K562 (cell line): ENCODE measurements at regions not wholly inside any gene's neighbourhood (a gene's known extent, or its start where the extent isn't known, plus 50 kb on each side); places are given as distances from the start of the nearest gene placed in this dataset.

Experiments
- ATAC-seq: fragments of 200-7000 bp; cut with Tn5 transposase; 3 replicates; pipeline ENCODE4 v1.9.1; 2020; ENCODE audit warnings: moderate library complexity
- BruUV-seq: library from RNA; stranded (reverse); fragments of 400-500 nt; replicated peaks from 2 replicates; lab custom pipeline; 2021; lab: Mats Ljungman, UMichigan
- CTCF ChIA-PET: fragments of 300-600 bp; formaldehyde crosslinking; extraction: SDS; loops from one replicate; lab custom pipeline; 2021; ENCODE audit warnings: low intra/inter-chr PET ratio; lab: Yijun Ruan, JAX
- POLR2A ChIA-PET: fragments of 300-600, 350-650 bp; sonication (Branson Sonifier 250); formaldehyde crosslinking; extraction: SDS; loops from one replicate; lab custom pipeline; 2021; ENCODE audit warnings: antibody characterized with exemption, inconsistent platforms; lab: Yijun Ruan, JAX
- DNase-seq, 4 experiments: peaks; one replicate each; pipeline versions ENCODE4 v3.0.0 to v3.0.0-alpha.2; 2011 to 2018; ENCODE audit warnings: low spot score in 3 of 4, mixed read lengths in 3 of 4; ENCODE audit errors: extremely low read depth in 1 of 4
- FAIRE-seq: peaks from 2 replicates; lab custom pipeline; 2011; peaks lifted over from hg19 to GRCh38; lab: Jason Lieb, UNC
- H2AFZ ChIP-seq: 2 replicates; pipeline ENCODE4 v1.6.0; 2011; ENCODE audit warnings: low read depth, low read length, control low read depth, inconsistent platforms
- H3K27ac ChIP-seq: fragments of 200-600 bp; 3 replicates; pipeline ENCODE4 v1.8.0; 2011; ENCODE audit warnings: low read depth, mild to moderate bottlenecking, control low read depth, inconsistent platforms, low read length, moderate library complexity, mixed read lengths; ENCODE audit errors: extremely low read depth
- H3K27me3 ChIP-seq, 2 experiments: fragments of 300-600 bp in 1 of 2; 2 replicates in 1 of 2; 3 replicates in 1 of 2; pipeline versions ENCODE4 v1.6.0 to v1.8.0; 2011; ENCODE audit warnings: inconsistent platforms in 2 of 2, low read length in 2 of 2, mild to moderate bottlenecking in 1 of 2, mixed read lengths in 1 of 2, moderate library complexity in 1 of 2; ENCODE audit not compliant: control insufficient read depth in 2 of 2, insufficient read depth in 2 of 2
- H3K36me3 ChIP-seq: fragments of 300-600 bp; 3 replicates; pipeline ENCODE4 v1.8.0; 2011; ENCODE audit warnings: mild to moderate bottlenecking, low read length, inconsistent platforms; ENCODE audit not compliant: control insufficient read depth, insufficient read depth
- H3K4me1 ChIP-seq, 2 experiments: fragments of 200-600 bp in 1 of 2; replicated peaks in 1 of 2; 2 replicates in 1 of 2; 3 replicates in 1 of 2; pipeline versions ENCODE4 v1.5.1 to v1.8.0; 2011; ENCODE audit warnings: inconsistent platforms in 2 of 2, low read length in 2 of 2, mild to moderate bottlenecking in 1 of 2, mixed read lengths in 1 of 2, moderate library complexity in 1 of 2; ENCODE audit not compliant: control insufficient read depth in 2 of 2, insufficient read depth in 2 of 2
- H3K4me2 ChIP-seq: 2 replicates; pipeline ENCODE4 v1.6.1; 2011; ENCODE audit warnings: low read length, control low read depth, inconsistent platforms, mixed read lengths; ENCODE audit not compliant: insufficient read depth
- H3K4me3 ChIP-seq: fragments of 200-600 bp; sonication (generic), shearing (Covaris generic); 2 replicates; pipeline ENCODE4 v1.5.1; 2016; ENCODE audit warnings: control low read depth, inconsistent platforms
- H3K79me2 ChIP-seq: fragments of 200-600 bp; 3 replicates; pipeline ENCODE4 v1.8.0; 2011; ENCODE audit warnings: low read length, inconsistent platforms; ENCODE audit not compliant: control insufficient read depth, insufficient read depth
- H3K9ac ChIP-seq, 2 experiments: 2 replicates each; pipeline versions ENCODE4 v1.6.0 to v1.6.1; 2011; ENCODE audit warnings: low read depth in 2 of 2, low read length in 2 of 2, control low read depth in 1 of 2, inconsistent platforms in 1 of 2, mild to moderate bottlenecking in 1 of 2, mixed read lengths in 1 of 2; ENCODE audit not compliant: insufficient read depth in 1 of 2
- H3K9me1 ChIP-seq: one replicate; pipeline ENCODE4 v1.6.0; 2011; ENCODE audit warnings: inconsistent platforms, mild to moderate bottlenecking, low read length, moderate library complexity; ENCODE audit not compliant: control insufficient read depth, insufficient read depth
- H3K9me3 ChIP-seq: replicated peaks from 2 replicates; pipeline ENCODE4 v1.5.1; 2011; ENCODE audit warnings: low read depth, low read length, inconsistent platforms; ENCODE audit not compliant: control insufficient read depth, insufficient read depth
- H4K20me1 ChIP-seq: replicated peaks from 2 replicates; pipeline ENCODE4 v1.6.1; 2011; ENCODE audit warnings: low read length, inconsistent platforms, mixed read lengths; ENCODE audit not compliant: control insufficient read depth, insufficient read depth
- CHD2 ChIP-seq: IDR thresholded peaks from 2 replicates; pipeline ENCODE4 v1.6.1; 2011; ENCODE audit warnings: low read depth, low read length
- RBM25 ChIP-seq: fragments of 200-400 bp; formaldehyde crosslinking; IDR thresholded peaks from 2 replicates; pipeline ENCODE4 v1.6.1; 2018; ENCODE audit warnings: low read length, low read depth, moderate library complexity; ENCODE audit not compliant: severe bottlenecking
- SMAD2 ChIP-seq: fragments of 150-350 bp; IDR thresholded peaks from 2 replicates; pipeline ENCODE4 v1.6.1; 2014; ENCODE audit warnings: low read depth, mild to moderate bottlenecking, low read length
- SOX6 ChIP-seq: fragments of 450-650 bp; IDR thresholded peaks from 2 replicates; pipeline ENCODE4 v1.6.1; 2014; ENCODE audit warnings: mild to moderate bottlenecking
- SP2 ChIP-seq: IDR thresholded peaks from 2 replicates; pipeline ENCODE4 v1.6.1; 2011; ENCODE audit warnings: mild to moderate bottlenecking, low read depth, low read length, moderate library complexity; ENCODE audit not compliant: poor library complexity, severe bottlenecking; ENCODE audit errors: extremely low read depth
- TARDBP ChIP-seq: fragments of 450-650 bp; IDR thresholded peaks from 2 replicates; pipeline ENCODE4 v1.6.1; 2016
- ZKSCAN1 ChIP-seq: fragments of 150-350 bp; IDR thresholded peaks from 2 replicates; pipeline ENCODE4 v1.6.1; 2016; ENCODE audit warnings: low read depth, low read length
- ZNF740 ChIP-seq, 3 experiments: fragments of 200-800 bp in 1 of 3; sonication (Bioruptor generic) in 1 of 3; sonication (generic) in 1 of 3; formaldehyde crosslinking in 1 of 3; IDR thresholded peaks; 2 replicates each; pipeline versions ENCODE4 v1.6.1 to v1.8.0; 2016 to 2022; ENCODE audit warnings: mild to moderate bottlenecking in 2 of 3, missing compliant biosample characterization in 2 of 3, missing genetic modification characterization in 2 of 3, missing genetic modification reagents in 1 of 3
- WGBS: fragments of 100-300 bp; shearing (Covaris generic); methylation state at CpG from one replicate; pipeline ENCODE4 v1.1.6; 2016; ENCODE audit warnings: low coverage, mixed read lengths; ENCODE audit not compliant: insufficient coverage; ENCODE audit errors: missing lambda C conversion rate; 5-methylcytosine and 5-hydroxymethylcytosine counted together
- in situ Hi-C: fragments of 300-500 bp; cut with MboI; formaldehyde crosslinking; loops from 4 replicates; pipeline ENCODE4 v1.15.0; 2018; ENCODE audit warnings: inconsistent platforms, mixed read lengths
- intact Hi-C: fragments of 100-400 bp; cut with micrococcal nuclease; formaldehyde crosslinking; loops from 2 replicates; pipeline ENCODE4 v1.14.2; 2022
- TF ChIP-seq, protein P1 (sequence below): IDR thresholded peaks from 2 replicates; pipeline ENCODE4 v1.6.1; 2014; ENCODE audit warnings: antibody characterized with exemption

- TF ChIP-seq ZKSCAN1, result no peak
- TF ChIP-seq CHD2, result no peak
- TF ChIP-seq SMAD2, result no peak
- no peak for TF ChIP-seq RBM25
Measured at GRCh38 chr5:123265551-123265950, 157.7 kb downstream of the CEP120 start (continued).

GRCh38 chr5:123264394-123264793 lies 158.8 kb downstream of the CEP120 start:
- no TSS peak for BruUV-seq
- peaks cover 0 to 2% of the 10 kb centered on the region in 2 experiments; a peak in 1 of 5 replicates for H3K27me3 ChIP-seq
- in situ Hi-C loops, result no loop called here
- POLR2A ChIA-PET, result no interaction called here
- CTCF ChIA-PET, result no interaction called here
- H3K36me3 ChIP-seq, result no peaks in the 10 kb centered on the region
- no peaks in the 10 kb centered on the region for H3K79me2 ChIP-seq
- 0% methylated on average over 2 of the region's 2 CpGs for WGBS
- no peaks in the 10 kb centered on the region for H3K4me1 ChIP-seq
- no peak overlapping the region for H3K9ac ChIP-seq
- intact Hi-C loops, result no loop called here
- H3K27ac ChIP-seq, result no peak overlapping the region
- no peak overlapping the region for H3K4me2 ChIP-seq
- H4K20me1 ChIP-seq, result no peaks in the 10 kb centered on the region
- H3K9me1 ChIP-seq, result no peaks in the 10 kb centered on the region
- H3K9me3 ChIP-seq, result no peaks in the 10 kb centered on the region
- H3K4me3 ChIP-seq, result no peak overlapping the region
- no peak overlapping the region for H2AFZ ChIP-seq
- ATAC-seq, result no peak
- FAIRE-seq, result no peak
- DNase-seq, result no peak
- TF ChIP-seq TARDBP (no peak), SP2 (no peak), SOX6 (no peak), ZNF740 (CRISPR knock-in tag; IDR thresholded peaks at IDR 0.05) (no peak), ZNF740 (tag; IDR thresholded peaks at IDR 0.05) (no peak)
- TF ChIP-seq, protein P1, sequence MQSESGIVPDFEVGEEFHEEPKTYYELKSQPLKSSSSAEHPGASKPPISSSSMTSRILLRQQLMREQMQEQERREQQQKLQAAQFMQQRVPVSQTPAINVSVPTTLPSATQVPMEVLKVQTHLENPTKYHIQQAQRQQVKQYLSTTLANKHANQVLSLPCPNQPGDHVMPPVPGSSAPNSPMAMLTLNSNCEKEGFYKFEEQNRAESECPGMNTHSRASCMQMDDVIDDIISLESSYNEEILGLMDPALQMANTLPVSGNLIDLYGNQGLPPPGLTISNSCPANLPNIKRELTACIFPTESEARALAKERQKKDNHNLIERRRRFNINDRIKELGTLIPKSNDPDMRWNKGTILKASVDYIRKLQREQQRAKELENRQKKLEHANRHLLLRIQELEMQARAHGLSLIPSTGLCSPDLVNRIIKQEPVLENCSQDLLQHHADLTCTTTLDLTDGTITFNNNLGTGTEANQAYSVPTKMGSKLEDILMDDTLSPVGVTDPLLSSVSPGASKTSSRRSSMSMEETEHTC, result no peak
- TF ChIP-seq, all 486 proteins: peak for 0
